Erythroblast (primary cell): ENCODE measurements at regions not wholly inside any gene's neighbourhood (a gene's known extent, or its start where the extent isn't known, plus 50 kb on each side); places are given as distances from the start of the nearest gene placed in this dataset.
"Not testable (repeated sequence)": the region's sequence is repeated elsewhere in the genome, so short reads cannot be mapped to it uniquely, and the experiment has no call there.

Source experiments
- GATA1 ChIP-seq: IDR thresholded peaks from 2 replicates; pipeline ENCODE4 v1.6.1; 2011; ENCODE audit warnings: low read depth, mild to moderate bottlenecking, control low read depth, low read length, moderate library complexity
- POLR2A ChIP-seq: IDR thresholded peaks from 2 replicates; pipeline ENCODE4 v1.6.1; 2011; ENCODE audit warnings: mild to moderate bottlenecking, low read length

GRCh38 chr6:26749759-26750126 lies 90.2 kb upstream of the ZNF322 start:
- TF ChIP-seq POLR2A, GATA1: not testable (repeated sequence)
